SK-N-MC (cell line): ENCODE measurements at regions not wholly inside any gene's neighbourhood (a gene's known extent, or its start where the extent isn't known, plus 50 kb on each side); places are given as distances from the start of the nearest gene placed in this dataset.

Experiments used
- DNase-seq: peaks from one replicate; pipeline ENCODE4 v3.0.0-alpha.2; 2011; ENCODE audit warnings: low read depth, low spot score
- H3K27ac ChIP-seq: fragments of 200-600 bp; sonication (generic); 2 replicates; pipeline ENCODE4 v1.5.1; 2016; ENCODE audit warnings: mixed run types
- H3K36me3 ChIP-seq: fragments of 200-600 bp; sonication (generic); 2 replicates; pipeline ENCODE4 v1.6.1; 2017; ENCODE audit warnings: antibody characterized with exemption, low read length, mixed read lengths; ENCODE audit not compliant: insufficient read depth
- H3K4me3 ChIP-seq: fragments of 200-600 bp; sonication (generic); 2 replicates; pipeline ENCODE4 v1.5.1; 2016
- H3K9ac ChIP-seq: fragments of 200-600 bp; sonication (generic); 2 replicates; pipeline ENCODE4 v1.8.0; 2017; ENCODE audit warnings: mixed run types, mixed read lengths; ENCODE audit not compliant: insufficient read length
- H3K9me3 ChIP-seq: fragments of 200-600 bp; sonication (generic); 2 replicates; pipeline ENCODE4 v1.6.1; 2017; ENCODE audit warnings: low read depth, mild to moderate bottlenecking, antibody characterized with exemption, low read length, moderate library complexity, mixed read lengths
- EZH2 ChIP-seq: fragments of 200-600 bp; sonication (generic); IDR thresholded peaks from one replicate; pipeline ENCODE4 v1.6.1; 2017; ENCODE audit warnings: antibody characterized with exemption
- FOXP2 ChIP-seq: optimal IDR thresholded peaks from 2 replicates; pipeline ENCODE3; 2011; ENCODE audit warnings: mild to moderate bottlenecking, moderate library complexity; ENCODE audit not compliant: insufficient read depth; ENCODE audit errors: extremely low read length, control extremely low read depth
- POLR2AphosphoS5 ChIP-seq: IDR thresholded peaks from 2 replicates; pipeline ENCODE4 v1.6.1; 2012; ENCODE audit warnings: mild to moderate bottlenecking, low read depth, low read length, borderline replicate concordance

DNA sequence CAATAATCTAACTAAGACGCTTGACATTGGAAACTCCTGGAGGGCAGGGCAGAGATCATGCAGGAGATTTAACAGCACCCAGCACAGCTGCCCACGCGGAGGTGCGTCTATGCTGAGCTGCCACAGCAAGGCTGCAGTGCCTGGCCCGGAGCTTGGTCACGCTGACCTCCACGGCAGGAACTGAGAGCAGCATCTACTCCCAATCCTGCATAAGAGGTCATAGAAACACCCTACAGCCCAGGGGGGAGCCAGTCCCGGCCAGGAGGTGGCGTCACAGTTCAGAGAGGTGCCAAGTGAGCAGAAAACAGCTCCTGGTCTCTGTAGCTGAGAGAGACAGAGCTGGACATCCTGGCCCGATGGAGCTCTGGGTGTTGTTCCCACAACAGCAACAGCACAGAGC lies 121.1 kb upstream of the TMEM45B start:
- Histone ChIP-seq H3K36me3 (no peaks in the 10 kb centered on the region), H3K27ac (no peak overlapping the region), H3K9ac (no peak overlapping the region), H3K9me3 (no peaks in the 10 kb centered on the region), H3K4me3 (no peak overlapping the region)
- no peak for DNase-seq
- TF ChIP-seq EZH2 (no peak), FOXP2 (no peak), POLR2AphosphoS5 (no peak)

DNA sequence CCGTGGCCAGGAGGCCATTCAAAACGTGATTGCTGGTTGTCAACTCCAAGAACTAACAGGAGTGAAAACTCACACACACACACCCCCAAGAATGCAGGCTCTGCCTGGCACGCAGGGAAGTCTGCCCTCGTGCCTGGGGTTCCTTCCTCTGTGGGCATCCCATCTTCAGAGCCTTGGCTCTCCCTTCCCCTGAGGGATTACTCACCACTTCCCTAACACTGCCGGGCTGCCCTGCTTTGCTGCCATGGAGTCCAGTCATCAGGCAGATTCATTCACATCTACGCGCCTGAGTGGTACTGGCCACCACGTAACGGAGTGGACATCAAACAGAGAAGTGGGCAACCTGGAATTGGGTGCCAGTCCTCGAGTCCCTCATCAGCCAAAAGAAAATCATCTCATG lies 120.7 kb upstream of the TMEM45B start:
- TF ChIP-seq POLR2AphosphoS5 (no peak), EZH2 (no peak), FOXP2 (no peak)

DNA sequence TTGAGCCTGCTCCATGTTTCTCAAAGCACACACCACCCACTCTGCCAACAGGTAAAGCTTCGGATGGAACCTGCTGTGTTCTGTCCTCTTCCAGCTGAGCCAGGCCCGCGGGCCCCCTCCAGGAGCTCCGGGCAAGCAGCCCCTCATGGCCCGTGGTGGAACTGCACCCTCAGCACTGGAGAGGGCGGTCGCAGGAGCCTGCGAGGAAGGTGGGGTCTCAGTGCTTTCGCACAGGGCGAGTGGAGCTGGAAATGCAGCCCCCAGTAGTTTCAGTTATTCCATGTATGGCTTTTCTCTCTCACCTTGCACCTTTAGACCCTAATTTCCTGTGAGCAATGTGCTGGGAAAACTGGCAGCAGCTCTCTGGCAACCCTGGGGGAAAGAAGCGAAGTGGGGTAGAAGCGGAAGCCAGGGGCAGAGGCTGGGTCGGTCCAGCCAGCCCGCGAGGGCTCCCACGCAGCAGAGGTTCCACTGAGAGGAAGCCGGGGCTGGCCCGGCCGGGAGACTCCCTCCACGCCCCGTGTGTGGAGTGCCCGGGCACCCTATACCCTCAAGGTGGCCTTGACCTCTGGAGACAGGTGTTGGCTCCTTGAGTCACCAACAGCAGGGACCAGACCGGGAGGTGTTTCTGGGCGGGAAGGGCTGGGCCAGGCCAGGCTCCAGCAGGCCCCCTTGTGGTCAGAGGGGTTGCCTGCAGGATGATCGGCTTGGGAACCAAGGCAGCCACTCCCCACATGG lies 119.9 kb upstream of the TMEM45B start:
- no peak overlapping the region for H3K4me3 ChIP-seq
- DNase-seq: no peak
- H3K36me3 ChIP-seq: no peaks in the 10 kb centered on the region
- TF ChIP-seq FOXP2: no peak
- no peak for TF ChIP-seq EZH2
- no peak for TF ChIP-seq POLR2AphosphoS5
- H3K9me3 ChIP-seq: no peaks in the 10 kb centered on the region
- no peak overlapping the region for H3K27ac ChIP-seq
- no peak overlapping the region for H3K9ac ChIP-seq

More for the DNA sequence above, 120.7 kb upstream of the TMEM45B start:
- Histone ChIP-seq H3K9ac (no peak overlapping the region), H3K9me3 (no peaks in the 10 kb centered on the region), H3K4me3 (no peak overlapping the region), H3K36me3 (no peaks in the 10 kb centered on the region), H3K27ac (no peak overlapping the region)
- no peak for DNase-seq

GRCh38 chr11:129696309-129696989 lies 119.2 kb upstream of the TMEM45B start:
- no peak overlapping the region for H3K4me3 ChIP-seq
- no peaks in the 10 kb centered on the region for H3K36me3 ChIP-seq
- H3K9ac ChIP-seq: no peak overlapping the region
- no peaks in the 10 kb centered on the region for H3K9me3 ChIP-seq
- DNase-seq: no peak
- no peak for TF ChIP-seq FOXP2
- TF ChIP-seq POLR2AphosphoS5: no peak
- TF ChIP-seq EZH2: no peak
- H3K27ac ChIP-seq: no peak overlapping the region

GRCh38 chr11:129698212-129698611 lies 117.4 kb upstream of the TMEM45B start:
- Histone ChIP-seq H3K27ac (no peak overlapping the region), H3K9me3 (no peaks in the 10 kb centered on the region), H3K36me3 (no peaks in the 10 kb centered on the region), H3K9ac (no peak overlapping the region), H3K4me3 (no peak overlapping the region)
- no peak for DNase-seq
- TF ChIP-seq POLR2AphosphoS5: no peak

DNA sequence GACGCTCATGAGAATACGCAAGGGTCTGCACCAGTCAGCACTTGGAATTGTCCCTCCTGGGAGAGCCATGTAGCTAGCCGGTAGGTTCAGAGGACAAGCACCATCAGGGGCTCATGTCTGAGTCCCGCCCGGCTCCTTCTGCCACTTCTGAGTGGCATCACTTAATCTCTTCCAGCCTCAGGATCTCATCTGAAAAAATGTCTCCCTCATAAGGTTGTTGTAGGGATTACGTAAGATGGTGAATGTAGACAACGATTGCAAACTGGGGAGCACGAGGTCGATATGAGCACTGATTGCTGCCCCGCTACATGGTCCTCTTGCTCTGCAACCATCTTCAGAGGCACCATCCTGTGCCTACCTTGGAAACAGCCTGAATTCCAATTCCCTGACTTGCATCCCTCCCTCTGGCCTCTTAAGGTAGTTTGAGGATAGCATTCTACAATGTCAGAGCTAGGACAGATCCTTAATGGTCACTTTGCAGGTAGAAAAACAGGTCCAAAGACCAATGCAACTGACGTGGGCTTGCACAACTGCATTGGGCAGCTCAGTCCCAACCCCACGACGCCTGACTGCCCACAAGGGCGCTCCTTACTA lies 115.8 kb upstream of the TMEM45B start:
- Histone ChIP-seq H3K9ac (no peak overlapping the region), H3K36me3 (no peaks in the 10 kb centered on the region), H3K27ac (no peak overlapping the region), H3K4me3 (no peak overlapping the region), H3K9me3 (no peaks in the 10 kb centered on the region)
- no peak for TF ChIP-seq POLR2AphosphoS5
- no peak for TF ChIP-seq FOXP2
- TF ChIP-seq EZH2: no peak
- DNase-seq: no peak

- H3K36me3 ChIP-seq: no peaks in the 10 kb centered on the region
- no peak overlapping the region for H3K4me3 ChIP-seq
- TF ChIP-seq FOXP2 (no peak), POLR2AphosphoS5 (no peak), EZH2 (no peak)
- no peak overlapping the region for H3K9ac ChIP-seq
- no peak for DNase-seq
- H3K9me3 ChIP-seq: no peaks in the 10 kb centered on the region
- no peak overlapping the region for H3K27ac ChIP-seq
Observed at GRCh38 chr11:129700701-129701100, 114.9 kb upstream of the TMEM45B start.

DNA sequence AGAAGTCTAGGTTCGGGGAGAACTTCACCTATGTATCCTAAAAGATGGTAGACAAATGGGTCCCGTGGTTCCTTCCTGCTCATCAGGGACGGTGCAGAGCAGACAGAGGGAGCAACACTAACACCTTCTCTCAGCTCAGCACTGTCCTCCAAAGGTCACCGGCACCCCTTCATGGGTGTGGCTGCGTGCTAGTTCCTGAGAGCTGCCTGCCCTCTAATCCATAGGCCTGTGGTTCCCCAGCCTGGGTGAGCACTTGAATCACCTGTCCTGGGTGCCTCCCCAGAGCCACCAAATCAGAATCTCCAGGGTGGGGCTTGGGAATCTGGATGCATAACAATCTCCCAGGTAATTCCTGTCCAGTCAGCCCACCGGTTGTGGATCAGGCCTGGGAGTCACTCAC lies 113.9 kb upstream of the TMEM45B start:
- no peak for DNase-seq
- Histone ChIP-seq H3K4me3 (no peak overlapping the region), H3K9me3 (no peaks in the 10 kb centered on the region), H3K27ac (no peak overlapping the region), H3K9ac (no peak overlapping the region), H3K36me3 (no peaks in the 10 kb centered on the region)
- no peak for TF ChIP-seq POLR2AphosphoS5
- TF ChIP-seq EZH2: no peak
- TF ChIP-seq FOXP2: no peak

- TF ChIP-seq POLR2AphosphoS5 (no peak), FOXP2 (no peak), EZH2 (no peak)
- no peak for DNase-seq
- H3K36me3 ChIP-seq: no peaks in the 10 kb centered on the region
- H3K9me3 ChIP-seq: no peaks in the 10 kb centered on the region
- H3K27ac ChIP-seq: no peak overlapping the region
- no peak overlapping the region for H3K4me3 ChIP-seq
- no peak overlapping the region for H3K9ac ChIP-seq
Observed at GRCh38 chr11:129702410-129703398, 112.9 kb upstream of the TMEM45B start.
